Spleen (tissue), 11 donors: ENCODE measurements at regions not wholly inside any gene's neighbourhood (a gene's known extent, or its start where the extent isn't known, plus 50 kb on each side); places are given as distances from the start of the nearest gene placed in this dataset.

Source experiments
- DNase-seq: peaks from one replicate; pipeline ENCODE4 v3.0.0-alpha.2; 2020
- H3K27ac ChIP-seq, 8 donors: fragments of 200-600 bp; sonication (generic) in 7 of 8; 1 replicate in 4 of 8; 2 replicates in 4 of 8; pipeline versions ENCODE4 v1.5.0 to v1.8.0; 2016 to 2021; ENCODE audit warnings: inconsistent platforms in 4 of 8, mild to moderate bottlenecking in 4 of 8, moderate library complexity in 1 of 8
- H3K27me3 ChIP-seq, 7 donors: fragments of 200-600 bp; sonication (generic) in 6 of 7; replicated peaks in 1 of 7; 1 replicate in 4 of 7; 2 replicates in 3 of 7; pipeline versions ENCODE4 v1.5.0 to v1.8.0; 2016 to 2021; ENCODE audit warnings: inconsistent platforms in 3 of 7, mild to moderate bottlenecking in 1 of 7
- H3K36me3 ChIP-seq, 6 donors: fragments of 200-600 bp; sonication (generic) in 5 of 6; 1 replicate in 4 of 6; 2 replicates in 2 of 6; pipeline versions ENCODE4 v1.5.0 to v1.8.0; 2016 to 2021; ENCODE audit warnings: inconsistent platforms in 2 of 6
- H3K4me1 ChIP-seq, 6 donors: fragments of 200-600 bp; sonication (generic) in 5 of 6; 1 replicate in 3 of 6; 2 replicates in 3 of 6; pipeline versions ENCODE4 v1.5.0 to v1.8.0; 2016 to 2021; ENCODE audit warnings: inconsistent platforms in 3 of 6
- H3K4me3 ChIP-seq, 8 donors: fragments of 200-600 bp; sonication (generic) in 7 of 8; 1 replicate in 4 of 8; 2 replicates in 4 of 8; pipeline versions ENCODE4 v1.5.0 to v1.8.0; 2016 to 2021; ENCODE audit warnings: inconsistent platforms in 4 of 8, mild to moderate bottlenecking in 4 of 8, moderate library complexity in 2 of 8
- H3K9me3 ChIP-seq, 8 donors: fragments of 200-600 bp; sonication (generic) in 7 of 8; 1 replicate in 4 of 8; 2 replicates in 4 of 8; pipeline versions ENCODE4 v1.5.0 to v1.8.0; 2016 to 2021; ENCODE audit warnings: inconsistent platforms in 4 of 8
- CTCF ChIP-seq, 11 experiments: fragments of 200-600 bp in 7 of 11; fragments of 450-650 bp in 4 of 11; sonication (generic) in 4 of 11; IDR thresholded peaks in 8 of 11; conservative IDR thresholded peaks in 3 of 11; 1 replicate in 7 of 11; 2 replicates in 4 of 11; pipeline versions ENCODE4 v1.4.0 to v1.8.0; 2016 to 2021; ENCODE audit warnings: antibody characterized with exemption in 11 of 11, inconsistent platforms in 4 of 11, mild to moderate bottlenecking in 1 of 11
- POLR2A ChIP-seq, 3 donors: fragments of 450-650 bp; IDR thresholded peaks; one replicate each; pipeline ENCODE4 v1.5.1; 2017; ENCODE audit warnings: antibody characterized with exemption in 3 of 3, mild to moderate bottlenecking in 1 of 3
- POLR2AphosphoS5 ChIP-seq, 3 donors: sonication (generic); formaldehyde crosslinking; IDR thresholded peaks; one replicate each; pipeline ENCODE4 v1.5.1; 2017; ENCODE audit warnings: antibody characterized with exemption in 3 of 3
- WGBS, 5 donors: extraction: QIAGEN DNeasy Blood & Tissue Kit in 3 of 5; methylation state at CpG; one replicate each; pipeline versions ENCODE4 v1.1.5 to v1.1.7; 2013 to 2018; 5-methylcytosine and 5-hydroxymethylcytosine counted together
- intact Hi-C: fragments of 100-400 bp; cut with DNase I; formaldehyde crosslinking; loops from one replicate; pipeline ENCODE4 v1.15.0; 2023; ENCODE audit warnings: low total_unique reads
- donor health status: healthy with polysubstance abuse.
- donor health status: DM: no; HTN: no; CAD: no; lungs with moderate emphysema.
- donor health status: DM: no; HTN: no; CAD: no.
- donor health status: Bipolar disorder and iron deficiency.
- donor health status: healthy.
- donor health status: DM: no; HTN: no; CAD: no.
- donor health status: DM: yes; HTN: yes; CAD: no.

- TF ChIP-seq CTCF (IDR thresholded peaks at IDR 0.05 in 8 of 11, conservative IDR thresholded peaks at IDR 0.05 in 3 of 11) (no peak), POLR2A (IDR thresholded peaks at IDR 0.05) (no peak), POLR2AphosphoS5 (IDR thresholded peaks at IDR 0.05) (no peak)
- no peaks in the 10 kb centered on the region for H3K27me3 ChIP-seq
- no peak overlapping the region for H3K27ac ChIP-seq
- H3K36me3 ChIP-seq: no peaks in the 10 kb centered on the region
- no peak for DNase-seq
- intact Hi-C loops: no loop called here
- WGBS, 5 donors: 75 to 80% (median 78%) methylated on average over 6 to 8 of the region's 8 CpGs
- H3K9me3 ChIP-seq: peaks cover 0 to 29% (median 12%) of the 10 kb centered on the region in 8 donors
- no peak overlapping the region for H3K4me3 ChIP-seq
- H3K4me1 ChIP-seq: no peaks in the 10 kb centered on the region
Measured at GRCh38 chr3:164113371-164114332, 964.6 kb downstream of the SI start.

- Histone ChIP-seq H3K4me3 (no peak overlapping the region), H3K4me1 (no peaks in the 10 kb centered on the region), H3K9me3 (peaks cover 0 to 11% (median 2%) of the 10 kb centered on the region in 8 donors), H3K36me3 (no peaks in the 10 kb centered on the region), H3K27me3 (no peaks in the 10 kb centered on the region), H3K27ac (no peak overlapping the region)
- no peak for DNase-seq
- TF ChIP-seq POLR2AphosphoS5 (IDR thresholded peaks at IDR 0.05): no peak
- TF ChIP-seq CTCF (IDR thresholded peaks at IDR 0.05 in 8 of 11, conservative IDR thresholded peaks at IDR 0.05 in 3 of 11): no peak
- no peak for TF ChIP-seq POLR2A (IDR thresholded peaks at IDR 0.05)
- intact Hi-C loops: no loop called here
Measured at GRCh38 chr3:164096352-164096751, 981.9 kb downstream of the SI start.

- WGBS, 5 donors: 82 to 88% (median 83%) methylated on average over 2 of the region's 2 CpGs
- intact Hi-C loops: no loop called here
Measured at GRCh38 chr3:164095949-164096348, 982.3 kb downstream of the SI start.

More at GRCh38 chr3:164095949-164096348, 982.3 kb downstream of the SI start:
- DNase-seq: no peak
- TF ChIP-seq CTCF (IDR thresholded peaks at IDR 0.05 in 8 of 11, conservative IDR thresholded peaks at IDR 0.05 in 3 of 11): no peak
- TF ChIP-seq POLR2AphosphoS5 (IDR thresholded peaks at IDR 0.05): no peak
- TF ChIP-seq POLR2A (IDR thresholded peaks at IDR 0.05): no peak
- H3K9me3 ChIP-seq: peaks cover 0 to 15% (median 2%) of the 10 kb centered on the region in 8 donors
- no peaks in the 10 kb centered on the region for H3K36me3 ChIP-seq
- H3K27ac ChIP-seq: no peak overlapping the region
- H3K4me3 ChIP-seq: no peak overlapping the region
- no peaks in the 10 kb centered on the region for H3K4me1 ChIP-seq
- H3K27me3 ChIP-seq: no peaks in the 10 kb centered on the region
